GM19025 (cell line): ENCODE measurements at regions not wholly inside any gene's neighbourhood (a gene's known extent, or its start where the extent isn't known, plus 50 kb on each side); places are given as distances from the start of the nearest gene placed in this dataset.

Experiments used
- ATAC-seq: cut with Tn5 transposase; IDR thresholded peaks from one replicate; pipeline ENCODE4 v1.9.1; 2021; ENCODE audit warnings: mild to moderate bottlenecking, low read depth, moderate library complexity; ENCODE audit not compliant: unreplicated experiment

DNA sequence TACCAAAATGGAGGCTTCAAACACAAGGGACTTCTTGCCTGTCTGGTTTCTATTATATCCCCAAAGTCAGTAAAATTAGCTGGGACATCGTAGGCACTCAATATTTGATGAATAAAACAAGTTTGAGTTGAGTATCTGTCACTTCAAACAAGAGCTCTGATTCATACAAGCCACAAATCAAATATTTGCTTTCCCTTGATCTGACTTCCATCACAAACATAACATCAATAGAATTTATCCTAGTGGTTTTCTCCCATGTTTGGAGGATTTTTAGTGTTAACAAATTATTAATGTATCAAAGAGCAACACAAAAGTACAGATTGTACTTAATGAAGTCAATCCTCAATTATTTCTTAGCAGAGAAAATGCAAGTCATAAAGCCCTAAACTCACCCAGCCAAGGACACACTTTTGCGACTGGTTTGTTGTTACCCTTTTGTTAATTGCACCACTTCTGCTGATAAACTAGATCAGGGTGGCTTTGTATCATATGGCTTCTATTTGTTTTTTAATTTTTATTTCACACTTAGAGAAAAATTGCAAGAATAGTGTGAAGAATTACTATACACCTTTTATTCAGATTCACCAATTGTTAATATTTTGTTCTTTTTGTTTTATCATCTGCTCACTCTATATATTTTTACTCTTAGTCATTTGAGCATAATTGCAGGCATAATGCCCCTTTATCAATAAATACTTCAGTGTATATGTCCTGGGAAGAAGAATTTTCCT, 117.4 kb upstream of the PRDM1 start:
- no peak for ATAC-seq

DNA sequence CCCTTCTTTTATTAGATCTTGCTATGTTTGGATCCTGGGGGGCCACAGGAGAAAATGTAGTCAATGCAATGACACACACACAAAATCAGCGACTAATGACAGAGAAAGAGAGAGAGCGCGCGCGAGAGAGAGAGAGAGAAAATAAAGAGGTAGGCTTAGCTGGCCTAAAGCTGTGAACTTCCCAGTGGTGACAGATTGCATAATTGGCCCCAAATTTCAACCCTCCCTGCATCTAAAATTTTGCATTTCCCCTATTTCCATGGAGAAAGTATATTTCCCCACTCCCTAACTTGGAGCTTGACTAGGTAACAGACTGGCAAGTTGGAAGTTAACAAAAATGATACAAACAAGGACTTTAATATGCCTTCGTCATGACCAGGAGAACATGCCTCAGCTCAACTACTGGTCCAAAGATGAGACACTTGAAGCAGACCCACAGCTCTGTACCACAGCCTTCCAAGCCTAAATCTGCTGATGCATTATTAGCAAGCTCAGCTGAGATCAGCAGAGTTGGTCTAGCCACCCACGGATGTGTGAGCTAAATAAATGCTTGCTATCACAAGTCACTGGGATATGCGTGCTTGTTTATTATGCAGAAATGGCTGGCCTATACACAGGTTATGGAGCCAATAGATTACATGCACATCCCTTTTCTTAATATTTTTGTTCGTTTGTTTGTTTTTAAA, 118.1 kb upstream of the PRDM1 start:
- no peak for ATAC-seq

DNA sequence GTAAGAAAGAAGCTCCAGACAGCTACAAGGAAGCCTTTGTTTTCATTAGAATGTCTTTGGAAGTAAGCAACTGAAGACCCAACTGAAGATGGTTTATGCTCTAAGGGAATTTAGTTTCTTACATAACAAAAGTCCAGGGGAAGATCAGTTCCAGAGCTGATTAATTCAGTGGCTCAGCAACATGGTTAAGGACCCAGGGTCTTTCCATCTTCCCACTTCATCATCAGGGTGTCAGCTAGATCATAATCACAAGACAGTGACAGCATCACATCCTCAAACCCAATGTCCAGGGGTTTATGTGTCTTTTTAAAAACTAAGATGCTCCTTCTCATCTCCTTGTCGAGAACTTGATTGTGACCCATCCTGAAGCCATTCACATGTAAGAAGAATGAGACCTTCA, 119.7 kb upstream of the PRDM1 start:
- no peak for ATAC-seq

DNA sequence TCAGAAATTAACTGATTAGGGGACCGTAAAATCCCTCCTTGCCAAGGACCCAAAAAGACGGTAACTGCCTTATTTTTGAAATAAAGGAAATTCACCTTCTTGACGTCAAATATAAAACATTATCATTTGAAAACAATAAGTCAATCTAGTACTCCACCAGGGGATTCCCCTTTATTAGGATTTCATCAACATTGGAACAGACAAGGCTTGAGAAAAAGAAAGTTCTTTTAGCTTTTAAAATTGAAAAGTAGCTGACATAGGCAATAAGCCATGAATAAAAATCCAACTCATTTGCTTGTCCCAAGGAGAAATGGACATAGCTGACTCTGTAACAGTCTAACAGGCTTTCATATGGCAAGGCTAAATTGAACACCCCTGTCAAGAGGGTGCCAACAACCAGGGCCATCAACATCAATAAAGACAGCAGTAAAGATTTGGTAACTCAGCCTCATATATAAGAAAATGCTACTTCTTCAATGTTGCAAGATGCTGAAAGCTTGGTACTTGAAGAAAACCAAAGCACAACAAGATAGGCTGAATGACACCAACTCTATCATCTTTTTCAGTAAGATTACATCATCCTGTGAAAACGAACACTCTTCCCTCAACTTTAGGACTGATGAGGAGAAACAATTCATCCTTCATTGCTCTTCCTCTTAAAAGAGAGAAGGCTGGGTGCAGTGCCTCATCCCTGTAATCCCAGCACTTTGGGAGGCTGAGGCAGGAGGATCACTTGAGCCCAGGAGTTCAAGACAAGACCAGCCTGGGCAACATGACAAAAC, 121.0 kb upstream of the PRDM1 start:
- ATAC-seq: no peak

DNA sequence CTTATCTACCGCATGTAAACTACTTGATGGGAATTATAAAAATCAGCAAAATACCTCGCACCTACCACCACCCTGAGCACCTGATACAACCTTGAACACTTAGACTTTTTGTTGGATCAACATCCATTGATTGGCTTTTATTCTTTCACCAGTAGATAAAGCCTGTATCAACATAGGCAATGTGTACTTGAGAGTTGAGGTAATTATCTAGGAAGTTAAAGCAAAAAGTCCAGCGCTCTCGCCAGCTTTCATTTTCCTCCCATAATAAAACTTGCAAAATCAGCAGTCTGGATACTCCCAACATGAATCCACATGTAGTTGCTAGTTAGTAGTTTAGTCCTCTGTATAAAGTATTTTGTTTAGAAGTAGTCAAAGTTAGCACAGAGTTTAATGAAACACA, 132.0 kb upstream of the PRDM1 start:
- ATAC-seq: no peak

DNA sequence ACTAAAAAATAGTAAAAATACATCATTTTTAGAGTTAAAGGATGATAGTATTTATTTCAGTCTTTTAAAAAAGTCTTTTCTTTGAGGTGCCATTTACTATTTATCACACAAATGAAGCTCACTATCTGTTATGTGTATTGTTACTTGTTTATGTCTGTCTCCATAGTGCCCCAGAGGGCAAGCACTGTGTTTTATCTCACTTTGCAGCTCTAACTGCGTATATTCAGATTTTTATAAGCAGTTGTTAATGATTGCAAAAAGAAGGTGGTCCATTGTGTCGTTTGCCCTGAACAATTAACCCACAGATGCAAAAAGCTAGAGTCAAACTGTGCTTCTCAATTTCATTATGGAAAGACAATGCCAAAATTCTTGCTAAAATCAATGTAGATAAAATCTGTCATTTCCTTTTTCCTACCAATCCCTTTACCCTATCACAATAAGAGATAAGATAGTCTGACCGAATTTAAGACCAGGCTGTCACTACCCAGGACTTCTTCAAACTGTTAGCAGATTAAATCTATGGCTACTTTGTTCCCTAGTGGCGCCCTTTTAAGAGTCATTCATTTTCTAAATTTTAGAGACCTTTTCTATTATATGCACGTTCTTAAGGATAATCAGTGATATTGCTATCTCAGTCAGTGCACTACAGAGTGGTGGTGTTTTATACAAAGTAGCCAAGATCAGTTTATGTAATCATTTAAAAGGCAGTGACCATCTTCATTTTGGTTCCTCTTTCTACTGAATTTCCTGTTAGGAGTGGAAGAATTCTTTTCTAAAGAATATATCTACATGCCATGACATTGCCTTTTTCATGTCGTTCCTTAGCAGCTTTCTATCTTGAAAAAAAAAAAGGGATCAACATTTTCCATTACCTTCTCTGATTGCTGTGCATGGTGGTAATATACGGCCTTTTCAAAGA, 133.1 kb upstream of the PRDM1 start:
- ATAC-seq: no peak

DNA sequence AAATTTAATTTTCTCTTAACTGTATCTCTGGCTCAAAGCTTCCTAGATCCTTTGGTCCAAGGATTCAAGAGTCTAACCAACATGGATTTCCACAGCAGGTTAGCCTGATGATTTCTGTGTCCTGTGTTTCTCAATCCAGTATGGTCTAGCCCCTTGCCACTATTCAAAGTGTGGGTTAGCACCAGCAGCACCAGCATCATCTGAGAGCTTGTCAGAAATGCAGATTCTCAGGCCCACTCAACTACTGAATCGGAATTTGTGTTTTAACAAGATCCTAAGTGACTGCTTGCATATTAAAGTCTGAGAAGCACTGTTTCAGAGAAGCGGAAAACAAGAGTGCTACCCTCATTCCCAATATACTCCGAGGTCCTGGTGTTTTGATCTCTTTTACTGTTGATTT, 133.8 kb upstream of the PRDM1 start:
- ATAC-seq: no peak

DNA sequence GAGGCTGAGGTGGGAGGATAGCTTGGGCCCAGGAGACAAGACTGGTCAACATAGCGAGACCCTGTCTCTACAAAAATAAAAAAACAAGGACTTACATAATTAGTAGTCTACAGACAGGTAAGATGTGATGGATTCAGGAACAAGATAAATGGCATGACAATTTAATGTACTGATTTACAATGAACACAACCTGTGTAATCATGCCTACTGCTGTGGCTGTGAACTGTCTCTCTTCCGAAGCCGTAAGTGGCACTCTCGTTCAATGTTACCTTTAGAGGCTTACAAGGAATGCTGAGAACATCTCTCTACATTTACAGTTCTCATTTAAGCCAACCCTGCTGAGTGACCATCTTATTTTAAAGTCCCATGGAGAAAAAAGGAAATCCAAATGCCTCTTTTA, 134.8 kb upstream of the PRDM1 start:
- ATAC-seq: no peak

DNA sequence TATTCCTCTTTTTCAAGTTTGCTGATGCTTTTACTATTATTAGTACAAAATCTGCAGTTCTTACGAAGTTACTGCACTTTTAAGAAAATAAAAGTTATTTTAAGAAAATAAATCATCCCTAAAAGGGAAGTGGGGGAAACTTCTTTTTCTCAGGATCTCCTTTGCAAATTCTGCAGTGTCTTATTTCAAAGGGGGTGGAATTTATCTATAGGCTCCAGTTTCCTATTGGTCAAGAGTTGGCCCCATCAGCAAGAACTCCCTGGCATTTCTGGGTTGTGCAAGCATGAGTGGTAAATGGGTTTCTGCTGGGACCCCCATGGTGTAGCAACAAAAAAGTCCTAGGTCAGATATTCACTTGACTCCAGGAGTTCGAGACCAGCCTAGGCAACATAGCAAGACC, 136.3 kb upstream of the PRDM1 start:
- no peak for ATAC-seq

DNA sequence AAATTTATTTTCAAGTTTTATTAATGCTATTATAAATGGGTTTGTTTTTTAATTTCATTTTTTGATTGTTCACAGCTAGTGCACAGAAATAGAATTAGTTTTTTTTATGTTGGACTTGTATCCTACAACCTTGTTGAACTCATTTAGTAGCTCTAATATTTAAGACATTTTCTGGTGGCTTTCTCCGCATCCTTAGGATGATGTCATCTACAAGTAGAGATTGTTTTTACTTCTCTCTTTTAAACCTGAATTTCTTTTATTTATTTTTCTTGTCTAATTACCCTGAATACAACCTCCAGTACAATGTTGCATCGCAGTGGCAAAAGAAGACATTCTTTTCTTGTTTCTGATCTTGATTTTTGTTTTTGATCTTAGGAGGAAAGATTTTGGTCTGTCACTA, 142.6 kb upstream of the PRDM1 start:
- no peak for ATAC-seq

DNA sequence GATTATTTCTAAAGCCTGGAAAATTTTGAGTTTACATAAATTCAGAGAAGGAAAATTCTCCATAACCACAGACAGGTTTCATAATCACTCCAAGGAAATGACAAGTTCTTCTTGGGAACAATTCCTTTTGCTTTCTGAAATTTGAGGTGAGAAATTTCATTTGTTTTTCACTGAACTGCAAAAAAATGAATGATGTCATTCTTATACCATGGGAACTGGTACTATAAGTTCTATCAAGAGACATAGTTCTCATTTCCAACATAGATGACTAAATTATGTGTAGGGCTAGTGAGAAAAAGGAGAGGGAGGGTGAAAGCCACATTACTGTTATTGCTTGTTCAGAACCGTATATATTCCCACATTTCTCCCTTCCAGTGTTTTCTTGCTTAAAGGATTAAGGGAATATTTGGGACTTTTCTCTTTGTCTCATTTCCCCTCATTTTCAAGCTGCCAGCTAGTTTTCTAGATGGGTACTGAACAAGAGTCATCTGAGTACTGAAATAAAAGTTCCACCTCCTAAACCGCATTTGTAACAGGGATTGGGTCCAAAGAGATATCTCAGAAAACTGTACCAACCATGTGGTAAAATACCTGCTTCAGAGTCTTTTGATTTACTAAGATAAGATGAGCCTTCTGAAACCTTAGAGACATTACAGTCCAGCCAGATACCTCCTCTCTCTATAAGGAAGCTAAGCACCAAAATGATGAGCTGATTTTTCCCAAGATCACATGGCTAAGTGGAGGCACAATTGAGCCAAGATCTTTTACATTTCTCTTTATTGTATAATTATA, 144.3 kb upstream of the PRDM1 start:
- no peak for ATAC-seq

DNA sequence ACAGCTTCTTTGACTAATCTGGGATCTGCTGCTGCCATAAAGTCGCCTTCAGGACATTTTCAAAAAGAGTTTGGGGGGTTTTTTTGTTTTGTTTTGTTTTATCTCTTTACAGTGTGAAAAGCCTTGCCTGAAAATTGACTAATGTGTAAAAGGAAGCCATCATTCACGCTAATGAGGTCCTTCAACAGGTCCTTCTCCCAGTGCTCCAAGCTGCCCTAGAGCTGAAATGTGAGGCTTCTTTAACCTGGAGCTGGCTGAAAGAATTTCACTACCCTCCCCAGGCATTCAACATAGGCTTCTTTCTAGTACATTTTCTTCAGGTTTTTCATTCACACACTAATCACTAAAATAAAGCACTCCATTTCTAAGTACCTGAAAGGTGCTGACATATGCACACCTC, 145.1 kb upstream of the PRDM1 start:
- no peak for ATAC-seq

DNA sequence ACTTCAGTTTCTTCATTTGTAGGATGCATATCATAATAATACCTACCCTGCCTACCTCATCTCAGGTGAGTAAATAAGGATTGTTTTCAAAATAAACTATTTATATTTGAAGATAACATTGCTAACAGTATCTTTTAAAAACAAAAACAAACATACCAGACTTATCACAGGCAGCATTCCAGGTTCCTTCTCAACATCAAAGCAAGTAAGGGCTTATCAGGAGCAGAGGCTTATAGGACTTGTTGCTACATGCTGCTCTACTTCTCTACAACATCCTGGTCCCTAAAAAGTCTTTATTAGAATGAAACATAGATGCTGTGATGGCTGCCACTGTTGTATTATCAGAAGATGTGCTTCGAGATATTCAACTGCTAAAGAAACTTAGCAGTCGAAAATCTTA, 149.2 kb upstream of the PRDM1 start:
- ATAC-seq: no peak

DNA sequence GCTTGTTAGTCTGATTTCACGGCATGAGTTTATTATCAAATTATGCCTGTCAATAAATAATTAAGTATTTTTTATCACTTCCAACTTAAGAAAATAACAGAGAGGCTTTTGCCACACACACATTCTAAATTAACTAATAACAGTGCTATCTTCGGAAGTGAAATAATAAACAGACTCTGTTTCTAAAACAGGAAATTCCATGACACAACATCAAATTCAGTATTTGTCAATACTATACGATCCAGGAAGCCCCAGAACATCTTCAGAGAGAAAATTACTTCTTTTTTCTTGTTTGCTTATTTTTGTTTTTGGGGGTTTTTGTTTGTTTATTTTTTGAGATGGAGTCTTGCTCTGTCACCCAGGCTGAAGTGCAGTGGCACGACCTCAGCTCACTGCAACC, 150.7 kb upstream of the PRDM1 start:
- ATAC-seq: no peak

DNA sequence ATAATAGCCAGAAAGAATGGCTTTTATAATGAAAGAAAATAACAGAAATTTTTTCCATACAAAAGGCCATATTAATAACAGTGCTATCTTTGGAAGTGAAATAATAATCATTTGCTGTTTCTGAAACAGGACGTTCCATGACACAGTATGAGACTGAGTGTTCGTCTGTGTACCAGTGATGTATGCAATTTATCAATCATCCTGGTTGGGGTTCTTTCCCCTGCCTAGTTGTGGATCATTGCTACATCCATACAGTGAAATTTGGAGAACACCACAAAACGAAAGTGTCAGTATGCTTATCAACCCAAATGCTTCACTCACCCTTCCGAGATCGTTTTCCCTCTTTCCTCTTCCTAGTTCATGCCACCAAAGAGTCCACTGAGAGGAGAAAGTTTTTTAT, 151.4 kb upstream of the PRDM1 start:
- ATAC-seq: no peak

DNA sequence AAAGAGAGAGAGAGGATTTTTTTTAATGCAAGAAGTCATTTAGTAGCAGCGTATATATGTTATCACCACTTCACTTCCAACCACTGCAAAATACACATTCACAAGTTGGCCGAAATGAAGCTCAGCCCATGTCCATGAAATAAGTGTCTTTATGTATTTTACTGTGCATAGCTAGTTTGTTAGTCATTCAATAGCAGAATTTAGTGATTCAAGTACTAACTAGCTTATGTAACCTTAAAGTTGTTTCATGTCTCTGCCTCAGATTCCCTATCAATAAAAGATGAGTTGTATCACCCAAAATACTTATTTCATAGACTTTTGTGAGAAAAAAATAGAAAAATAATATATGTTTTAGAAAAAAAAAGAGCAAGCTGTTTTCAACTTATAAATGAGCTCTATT, 153.7 kb upstream of the PRDM1 start:
- no peak for ATAC-seq

DNA sequence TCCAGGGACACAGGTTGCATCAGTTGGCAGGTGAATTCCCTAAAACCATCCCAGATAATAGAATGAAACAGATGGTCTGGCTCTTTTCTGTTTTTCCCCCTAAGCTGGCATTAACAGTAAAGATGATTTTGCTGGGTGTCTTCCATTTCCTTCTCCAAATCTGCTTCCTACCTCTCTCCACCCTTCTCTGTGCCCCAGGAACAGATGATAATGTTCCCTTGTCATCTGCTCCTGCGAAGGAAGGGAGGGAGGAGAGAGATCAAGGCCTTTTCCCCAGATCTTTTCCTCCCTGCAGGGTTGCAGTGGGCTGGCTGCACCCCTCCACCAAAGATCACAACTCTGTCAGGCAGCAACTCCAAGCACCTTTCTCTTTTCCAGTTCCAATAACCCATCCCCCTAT, 156.5 kb upstream of the PRDM1 start:
- ATAC-seq: no peak

DNA sequence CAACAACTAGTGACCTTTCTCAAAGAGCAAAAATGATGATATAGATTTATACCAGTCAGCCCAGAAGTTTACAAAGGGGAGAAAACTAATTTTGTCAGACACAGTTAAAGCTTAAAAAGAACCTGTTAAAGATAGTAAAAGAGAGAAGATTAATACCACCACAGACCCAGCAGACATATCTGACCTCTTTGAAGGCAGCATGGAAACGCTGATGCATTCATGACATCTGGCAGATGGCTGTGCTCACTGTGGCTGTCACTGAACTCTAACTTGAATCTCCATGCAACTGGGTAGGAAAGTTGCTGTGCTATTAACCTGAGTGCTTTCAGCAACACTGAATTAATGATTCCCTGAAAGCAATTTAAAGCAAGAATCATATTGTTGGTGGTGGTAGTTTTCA, 159.8 kb upstream of the PRDM1 start:
- ATAC-seq: no peak

DNA sequence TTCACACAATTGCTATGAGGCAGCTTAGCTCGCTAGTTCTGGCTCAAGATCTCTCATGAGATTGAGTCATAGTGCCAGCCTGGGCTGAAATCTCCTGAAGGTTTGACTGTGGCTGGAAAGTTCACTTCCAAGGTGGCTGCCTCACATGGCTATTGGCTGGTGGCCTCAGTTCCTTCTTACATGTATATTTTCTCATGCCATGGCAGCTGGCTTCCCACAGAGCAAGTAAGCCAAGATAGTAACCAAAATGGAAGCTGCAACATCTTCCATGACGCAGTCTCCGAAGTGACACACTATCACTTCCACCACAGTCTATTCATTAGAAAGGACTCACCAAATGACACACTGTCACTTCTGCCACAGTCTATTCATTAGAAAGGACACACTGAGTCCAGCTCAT, 160.4 kb upstream of the PRDM1 start:
- no peak for ATAC-seq

DNA sequence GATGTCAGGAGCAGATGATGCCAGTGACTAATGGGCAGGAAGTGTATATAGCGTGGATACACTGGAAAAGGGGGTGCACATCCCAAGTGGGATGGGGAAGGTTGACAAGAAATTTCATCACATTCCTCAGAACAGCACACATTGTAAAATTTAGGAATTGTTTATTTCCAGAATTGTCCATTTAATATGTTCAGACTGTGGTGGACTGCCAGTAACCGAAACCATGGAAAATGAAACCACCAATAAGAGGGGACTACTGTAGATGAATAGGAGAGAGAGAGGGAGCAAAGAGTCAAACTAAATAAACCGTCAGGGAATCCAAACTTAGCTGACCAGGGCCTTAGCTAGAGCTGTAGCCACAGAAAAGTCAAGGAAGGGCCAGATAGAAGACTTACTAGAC, 164.4 kb upstream of the PRDM1 start:
- ATAC-seq: no peak
